IgD-negative memory B cell (primary cell): ENCODE measurements at regions not wholly inside any gene's neighbourhood (a gene's known extent, or its start where the extent isn't known, plus 50 kb on each side); places are given as distances from the start of the nearest gene placed in this dataset.
A peak's percentile ranks its signal among the peaks of the same experiment; 100 is the strongest.

Source experiments
- H3K27ac Mint-ChIP-seq, 3 donors: one replicate each; pipeline ENCODE4 v1.8.0; 2020 to 2022; ENCODE audit warnings: mild to moderate bottlenecking in 3 of 3, mixed read lengths in 3 of 3, moderate library complexity in 1 of 3
- H3K27me3 Mint-ChIP-seq: one replicate; pipeline ENCODE4 v1.8.0; 2021; ENCODE audit warnings: mixed read lengths
- H3K36me3 Mint-ChIP-seq: one replicate; pipeline ENCODE4 v1.8.0; 2020; ENCODE audit warnings: mild to moderate bottlenecking, mixed read lengths
- H3K4me1 Mint-ChIP-seq, 3 donors: one replicate each; pipeline ENCODE4 v1.8.0; 2020 to 2022; ENCODE audit warnings: mixed read lengths in 3 of 3, mild to moderate bottlenecking in 1 of 3
- H3K4me3 Mint-ChIP-seq, 4 donors: one replicate each; pipeline ENCODE4 v1.8.0; 2020 to 2022; ENCODE audit warnings: mild to moderate bottlenecking in 4 of 4, mixed read lengths in 4 of 4, moderate library complexity in 3 of 4
- H3K9me3 Mint-ChIP-seq, 3 donors: one replicate each; pipeline ENCODE4 v1.8.0; 2020 to 2021; ENCODE audit warnings: mixed read lengths in 3 of 3, mild to moderate bottlenecking in 1 of 3

DNA sequence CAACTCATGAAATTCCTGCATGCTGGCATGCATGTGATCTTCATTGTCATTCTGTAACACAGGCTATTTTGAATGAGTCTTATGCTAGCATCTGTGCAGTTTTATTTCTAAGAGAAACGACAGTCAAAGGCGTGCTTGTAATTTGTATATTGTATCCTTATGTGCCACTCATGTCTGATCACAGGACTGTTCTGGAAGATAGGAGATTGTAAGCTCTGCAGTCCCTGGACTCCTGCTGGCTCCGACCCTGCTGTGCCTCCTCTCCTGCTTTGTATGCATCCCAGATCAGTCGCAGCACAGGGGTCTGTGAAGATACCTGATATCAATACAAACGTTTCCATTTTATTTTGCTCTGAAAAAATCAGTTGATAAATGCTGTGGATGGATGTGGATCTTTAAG, 653.1 kb downstream of the LIG4 start:
- Mint-ChIP-seq H3K4me1 (no peaks in the 10 kb centered on the region), H3K9me3 (peaks cover 0 to 9% (median 5%) of the 10 kb centered on the region in 3 donors), H3K27me3 (no peaks in the 10 kb centered on the region), H3K27ac (no peak overlapping the region), H3K36me3 (no peaks in the 10 kb centered on the region), H3K4me3 (no peak overlapping the region)

DNA sequence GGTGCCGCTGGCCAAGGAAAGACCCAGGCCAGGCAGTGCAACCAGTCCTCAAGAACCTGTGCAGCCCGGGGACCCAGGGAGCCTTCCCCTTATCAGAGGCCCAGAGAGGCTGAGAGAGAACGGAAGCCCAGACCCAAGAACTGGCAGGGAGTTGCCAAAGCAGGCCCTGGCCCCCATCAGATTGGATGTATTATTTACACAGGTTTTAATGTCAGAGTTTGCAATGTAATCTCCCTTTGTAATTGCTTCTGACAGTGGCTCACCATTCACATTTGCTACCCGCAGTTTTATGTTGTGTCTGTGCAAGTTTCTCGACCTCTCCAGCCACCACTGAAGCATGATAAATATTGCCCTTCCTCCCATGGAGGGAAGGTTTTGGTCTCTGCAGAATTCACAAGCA, 660.9 kb downstream of the LIG4 start:
- Mint-ChIP-seq H3K36me3 (no peaks in the 10 kb centered on the region), H3K27me3 (no peaks in the 10 kb centered on the region), H3K9me3 (peaks cover 0 to 3% (median 0%) of the 10 kb centered on the region in 3 donors), H3K4me1 (no peaks in the 10 kb centered on the region), H3K4me3 (no peak overlapping the region), H3K27ac (no peak overlapping the region)

DNA sequence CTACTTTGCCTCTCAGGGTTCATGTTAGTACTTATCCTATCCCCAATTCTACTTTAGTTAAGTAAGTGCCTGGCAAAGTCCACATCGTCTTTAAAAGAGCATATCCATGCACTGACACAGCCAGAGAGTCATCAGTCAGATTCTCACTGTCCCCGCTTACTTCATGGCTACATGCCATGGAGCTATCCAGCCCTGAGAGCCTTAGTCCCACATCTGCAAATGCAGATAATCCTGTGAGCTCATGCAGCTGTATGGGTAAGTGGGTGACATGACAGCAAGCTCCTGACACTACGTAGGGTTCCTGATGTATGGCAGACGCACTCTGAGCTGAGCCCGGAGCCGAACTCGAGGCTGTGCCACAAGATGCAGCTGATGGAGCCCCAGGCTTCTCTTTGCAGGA, 661.5 kb downstream of the LIG4 start:
- H3K4me3 Mint-ChIP-seq: no peak overlapping the region
- H3K27ac Mint-ChIP-seq: no peak overlapping the region
- no peaks in the 10 kb centered on the region for H3K27me3 Mint-ChIP-seq
- no peaks in the 10 kb centered on the region for H3K36me3 Mint-ChIP-seq
- H3K4me1 Mint-ChIP-seq: no peaks in the 10 kb centered on the region
- H3K9me3 Mint-ChIP-seq: peaks cover 0 to 3% (median 0%) of the 10 kb centered on the region in 3 donors

DNA sequence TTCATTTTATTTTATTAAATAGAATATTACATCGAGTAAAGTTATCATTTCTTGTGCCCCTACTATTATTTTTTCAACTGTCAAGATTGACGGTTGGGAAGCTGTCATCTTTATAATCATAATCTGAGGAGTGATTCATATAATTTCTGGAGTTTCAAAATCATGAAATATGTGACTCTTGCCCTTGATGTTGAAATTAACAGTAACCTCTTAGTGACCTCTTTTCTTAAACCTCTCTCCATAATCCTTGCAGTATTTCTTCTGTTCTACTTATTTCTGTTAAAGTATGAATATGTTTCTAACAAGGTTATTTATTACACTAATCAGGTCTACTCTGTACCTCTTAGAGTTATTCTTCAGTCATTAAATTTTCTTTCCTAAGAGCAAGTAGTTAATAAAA, 663.8 kb downstream of the LIG4 start:
- Mint-ChIP-seq H3K9me3 (peaks cover 0 to 5% (median 3%) of the 10 kb centered on the region in 3 donors), H3K27me3 (no peaks in the 10 kb centered on the region), H3K4me1 (no peaks in the 10 kb centered on the region), H3K36me3 (no peaks in the 10 kb centered on the region), H3K27ac (no peak overlapping the region), H3K4me3 (no peak overlapping the region)

DNA sequence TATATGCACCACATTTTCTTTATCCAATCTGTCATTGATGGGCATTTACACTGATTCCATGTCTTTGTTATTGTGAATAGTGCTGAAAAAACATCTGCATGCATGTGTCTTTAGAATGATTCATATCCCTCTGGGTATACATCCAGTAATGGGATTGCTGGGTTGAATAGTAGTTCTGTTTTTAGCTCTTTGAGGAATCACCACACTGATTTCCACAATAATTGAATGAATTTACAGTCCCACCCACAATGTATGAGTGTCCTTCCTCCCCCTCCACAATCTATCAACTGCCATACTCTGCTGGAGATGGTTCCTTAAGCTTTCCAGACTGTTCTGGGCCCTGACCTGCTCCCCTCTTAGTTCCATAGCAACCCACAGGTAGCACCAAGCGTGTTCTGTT, 667.0 kb downstream of the LIG4 start:
- Mint-ChIP-seq H3K27me3 (no peaks in the 10 kb centered on the region), H3K27ac (no peak overlapping the region), H3K4me3 (peak overlapping the region in 2 of 4 donors; percentile 12 to 22), H3K36me3 (no peaks in the 10 kb centered on the region), H3K4me1 (no peaks in the 10 kb centered on the region), H3K9me3 (peaks cover 0 to 13% (median 3%) of the 10 kb centered on the region in 3 donors)

DNA sequence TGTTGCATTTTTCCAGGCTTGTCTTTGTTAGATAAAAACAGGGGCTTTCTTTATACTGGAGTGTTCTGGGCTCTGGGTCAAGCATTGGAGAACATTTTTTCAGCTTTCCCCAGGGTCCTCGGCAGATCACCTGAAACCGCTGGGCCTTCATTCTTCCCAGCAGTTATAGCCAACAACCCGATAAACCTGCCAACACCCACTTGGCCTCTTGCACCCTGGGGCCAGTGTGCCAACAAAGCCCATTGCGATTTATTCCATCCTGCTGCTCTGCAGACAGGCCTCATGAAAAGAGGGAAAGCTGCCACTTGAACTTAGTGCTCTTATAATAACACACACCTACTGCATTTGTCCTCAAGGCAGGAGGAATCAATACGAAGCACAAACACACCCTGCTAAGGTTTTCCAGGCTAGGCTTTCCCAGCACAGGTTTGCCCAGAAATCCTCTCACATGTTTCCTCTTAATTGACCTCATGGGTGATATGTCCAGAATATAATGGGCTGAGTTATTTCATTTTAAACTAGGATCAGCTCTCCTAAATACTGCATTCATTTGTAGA, 669.3 kb downstream of the LIG4 start:
- Mint-ChIP-seq H3K36me3 (no peaks in the 10 kb centered on the region), H3K27ac (no peak overlapping the region), H3K27me3 (no peaks in the 10 kb centered on the region), H3K4me1 (no peaks in the 10 kb centered on the region), H3K9me3 (peaks cover 0 to 13% (median 5%) of the 10 kb centered on the region in 3 donors), H3K4me3 (no peak overlapping the region)

DNA sequence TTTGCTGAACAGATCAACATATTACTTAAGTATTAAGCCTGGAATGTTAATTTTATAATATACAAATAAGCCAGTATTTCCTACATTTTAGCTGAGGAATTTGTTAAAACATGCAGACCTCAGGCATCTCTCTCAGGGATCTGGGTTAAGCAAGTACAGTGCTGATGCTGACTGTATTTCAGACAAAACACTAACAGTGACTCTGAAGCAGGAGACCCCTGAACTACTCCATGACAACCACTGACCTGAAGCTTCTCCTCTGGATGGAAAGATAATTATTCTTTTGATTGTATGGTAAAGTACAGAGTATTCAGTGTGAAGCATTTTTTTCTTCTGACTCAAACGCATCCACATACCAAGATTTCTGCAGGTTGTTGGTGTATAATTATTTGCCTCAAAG, 680.8 kb downstream of the LIG4 start:
- no peaks in the 10 kb centered on the region for H3K36me3 Mint-ChIP-seq
- H3K9me3 Mint-ChIP-seq: peaks cover 1 to 7% (median 4%) of the 10 kb centered on the region in 3 donors
- H3K4me3 Mint-ChIP-seq: no peak overlapping the region
- H3K27me3 Mint-ChIP-seq: no peaks in the 10 kb centered on the region
- no peak overlapping the region for H3K27ac Mint-ChIP-seq
- H3K4me1 Mint-ChIP-seq: no peaks in the 10 kb centered on the region

DNA sequence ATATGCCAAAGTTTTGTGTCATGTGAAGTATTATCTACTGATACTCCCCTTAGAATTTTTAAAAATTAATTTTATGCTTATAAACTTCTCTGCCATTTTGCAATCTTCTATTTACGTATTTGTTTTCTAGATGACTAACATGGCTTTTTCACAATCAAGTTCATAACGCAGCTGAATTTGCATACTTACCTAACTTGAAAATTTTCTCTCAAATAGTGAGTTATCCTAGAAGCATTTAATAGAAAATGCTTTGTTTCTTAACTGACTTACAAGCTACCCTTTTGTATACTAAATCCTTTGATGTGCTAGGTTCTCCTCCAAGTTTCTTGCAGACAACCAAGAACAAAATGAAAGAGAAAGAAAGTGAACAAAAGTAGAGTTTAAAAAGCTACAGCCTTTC, 683.5 kb downstream of the LIG4 start:
- Mint-ChIP-seq H3K4me3 (no peak overlapping the region), H3K9me3 (peaks cover 3 to 4% (median 4%) of the 10 kb centered on the region in 3 donors), H3K27me3 (no peaks in the 10 kb centered on the region), H3K4me1 (no peaks in the 10 kb centered on the region), H3K36me3 (no peaks in the 10 kb centered on the region), H3K27ac (no peak overlapping the region)

DNA sequence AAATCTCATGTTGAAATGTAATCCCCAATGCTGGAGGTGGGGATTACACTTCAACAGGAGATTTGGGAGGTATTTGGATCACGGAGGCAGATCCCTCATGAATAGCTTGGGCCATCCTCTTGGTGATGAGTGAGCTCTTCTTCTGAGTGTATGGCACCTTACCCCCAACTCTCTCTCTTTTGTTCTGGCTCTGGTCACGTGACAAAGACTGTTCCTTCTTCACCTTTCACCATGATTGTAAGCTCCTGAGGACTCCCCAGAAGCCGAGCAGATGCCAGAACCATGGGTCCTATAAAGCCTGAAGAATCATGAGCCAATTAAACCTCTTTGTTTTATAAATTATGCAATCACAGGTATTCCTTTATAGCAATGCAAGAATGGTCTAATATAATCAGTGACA, 684.2 kb downstream of the LIG4 start:
- H3K27me3 Mint-ChIP-seq: no peaks in the 10 kb centered on the region
- no peaks in the 10 kb centered on the region for H3K36me3 Mint-ChIP-seq
- H3K9me3 Mint-ChIP-seq: peaks cover 3 to 4% (median 4%) of the 10 kb centered on the region in 3 donors
- H3K4me3 Mint-ChIP-seq: no peak overlapping the region
- H3K27ac Mint-ChIP-seq: no peak overlapping the region
- H3K4me1 Mint-ChIP-seq: no peaks in the 10 kb centered on the region

DNA sequence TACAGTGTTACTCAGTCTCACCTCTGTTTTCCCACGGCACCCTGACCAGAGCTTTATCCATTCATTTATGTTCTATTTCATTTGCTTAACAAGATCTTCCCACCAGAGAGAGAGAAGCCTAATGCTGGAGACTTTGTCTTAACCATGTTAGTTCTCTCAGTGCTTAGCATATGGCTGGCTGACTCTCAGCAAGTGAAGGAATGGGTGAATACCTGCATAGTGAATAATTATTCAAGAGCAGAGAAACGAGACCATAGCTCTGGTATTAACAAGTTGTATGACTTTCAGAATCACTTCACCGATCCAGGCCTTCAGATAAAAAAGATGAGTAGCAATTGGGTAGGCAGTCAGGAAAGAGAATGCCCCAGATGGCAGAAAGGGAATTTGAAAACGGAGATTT, 686.3 kb downstream of the LIG4 start:
- Mint-ChIP-seq H3K36me3 (no peaks in the 10 kb centered on the region), H3K9me3 (peaks cover 3 to 4% (median 4%) of the 10 kb centered on the region in 3 donors), H3K27ac (no peak overlapping the region), H3K27me3 (no peaks in the 10 kb centered on the region), H3K4me3 (no peak overlapping the region), H3K4me1 (no peaks in the 10 kb centered on the region)

DNA sequence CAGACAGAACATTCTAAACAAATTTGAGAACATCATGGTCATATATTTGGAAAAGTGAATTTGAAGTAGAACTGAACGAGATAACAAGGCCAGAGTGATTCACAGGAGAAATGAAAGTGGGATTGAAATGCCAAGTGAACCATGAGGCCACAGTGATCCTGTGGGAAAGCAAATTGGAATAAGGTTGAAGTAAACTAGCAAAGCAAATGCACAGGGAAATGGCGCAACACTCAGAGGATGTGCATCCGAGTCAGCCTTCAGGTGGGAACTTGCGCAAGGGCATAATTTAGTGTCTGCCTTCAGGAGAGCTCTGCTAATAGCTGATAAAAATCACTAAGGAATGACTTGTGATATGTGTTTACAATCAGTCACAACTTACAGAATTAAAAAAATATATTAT, 696.6 kb downstream of the LIG4 start:
- Mint-ChIP-seq H3K27me3 (no peaks in the 10 kb centered on the region), H3K9me3 (peaks cover 5 to 27% (median 5%) of the 10 kb centered on the region in 3 donors), H3K36me3 (no peaks in the 10 kb centered on the region), H3K27ac (no peak overlapping the region), H3K4me3 (no peak overlapping the region), H3K4me1 (no peaks in the 10 kb centered on the region)

DNA sequence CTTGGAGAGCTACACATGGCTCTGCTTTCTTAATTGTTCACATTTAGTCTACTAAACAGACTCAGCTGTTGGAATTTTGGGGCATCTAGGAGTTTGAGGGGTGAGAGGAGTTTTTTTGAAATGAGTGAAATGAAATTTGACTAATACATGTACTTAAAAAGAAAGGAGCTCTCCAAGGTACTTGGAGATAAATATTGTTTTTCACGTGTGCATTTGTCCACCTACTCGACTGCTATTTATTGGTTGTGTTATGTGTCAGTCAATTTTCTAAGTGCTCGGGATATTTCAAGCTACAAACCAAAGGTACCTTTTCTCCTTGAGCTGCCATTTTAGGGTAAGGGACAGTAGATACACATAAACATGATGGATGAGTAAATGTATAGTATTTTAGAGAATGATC, 697.0 kb downstream of the LIG4 start:
- Mint-ChIP-seq H3K27ac (no peak overlapping the region), H3K36me3 (no peaks in the 10 kb centered on the region), H3K27me3 (no peaks in the 10 kb centered on the region), H3K4me1 (no peaks in the 10 kb centered on the region), H3K9me3 (peaks cover 5 to 27% (median 5%) of the 10 kb centered on the region in 3 donors), H3K4me3 (no peak overlapping the region)

DNA sequence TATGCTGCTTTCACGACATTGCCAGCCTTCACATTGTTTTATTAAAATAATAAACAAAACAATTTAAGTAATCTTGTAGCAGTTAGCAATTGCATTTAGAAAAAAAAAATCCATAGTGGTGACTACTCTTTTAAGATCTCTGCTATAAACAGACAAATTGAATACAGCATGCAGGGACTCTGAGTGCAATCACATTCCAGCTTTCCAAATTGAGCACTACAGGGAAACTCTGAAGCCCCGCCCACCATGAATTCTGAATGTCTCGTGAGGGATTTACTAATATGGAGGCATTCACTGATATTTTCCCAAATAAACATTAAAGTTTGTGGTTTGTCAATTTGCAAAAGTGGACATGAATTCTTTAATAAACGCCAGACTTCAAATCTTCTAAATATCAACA, 698.8 kb downstream of the LIG4 start:
- H3K4me3 Mint-ChIP-seq: no peak overlapping the region
- H3K4me1 Mint-ChIP-seq: no peaks in the 10 kb centered on the region
- H3K27me3 Mint-ChIP-seq: no peaks in the 10 kb centered on the region
- H3K36me3 Mint-ChIP-seq: no peaks in the 10 kb centered on the region
- H3K9me3 Mint-ChIP-seq: peaks cover 3 to 24% (median 5%) of the 10 kb centered on the region in 3 donors
- H3K27ac Mint-ChIP-seq: no peak overlapping the region

DNA sequence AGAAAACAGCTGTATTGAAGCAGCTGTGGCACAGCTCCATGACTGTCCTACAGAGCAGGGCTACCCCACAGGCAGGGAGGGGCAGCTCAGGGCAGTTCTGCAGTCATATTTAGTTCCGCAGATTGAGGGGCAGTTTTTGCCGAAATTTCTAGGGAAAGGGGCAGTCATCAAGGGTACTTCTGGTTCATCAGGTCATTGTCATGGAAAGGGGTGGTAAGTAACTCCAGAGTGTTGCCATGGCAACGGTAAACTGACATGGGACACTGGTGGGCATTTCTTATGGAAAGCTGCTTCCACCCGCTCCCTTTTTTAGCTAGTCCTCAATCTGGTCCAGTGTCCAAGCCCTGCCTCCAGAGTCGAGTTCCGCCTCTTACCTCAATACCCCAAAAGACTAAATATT, 702.8 kb downstream of the LIG4 start:
- Mint-ChIP-seq H3K4me3 (no peak overlapping the region), H3K27me3 (no peaks in the 10 kb centered on the region), H3K4me1 (no peaks in the 10 kb centered on the region), H3K27ac (no peak overlapping the region), H3K9me3 (peaks cover 1 to 17% (median 3%) of the 10 kb centered on the region in 3 donors), H3K36me3 (no peaks in the 10 kb centered on the region)

DNA sequence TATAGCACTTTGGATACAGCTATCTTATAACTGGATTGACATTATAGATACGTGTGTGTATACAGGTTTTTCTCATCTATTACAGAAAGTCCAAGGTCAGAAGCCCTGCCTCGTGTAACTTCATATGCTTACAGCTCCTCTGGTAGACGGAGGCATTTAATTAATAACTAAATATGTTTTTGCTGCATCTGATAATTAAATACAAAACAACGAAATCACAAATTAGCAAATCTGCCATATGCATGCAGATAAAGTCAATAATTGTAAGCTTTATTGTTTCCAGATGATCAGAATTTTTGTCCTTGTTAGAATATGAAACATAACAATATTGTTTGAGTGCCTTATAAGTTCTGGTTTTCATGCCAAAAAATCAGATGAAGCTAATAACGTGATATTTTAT, 717.7 kb downstream of the LIG4 start:
- H3K4me3 Mint-ChIP-seq: no peak overlapping the region
- no peak overlapping the region for H3K27ac Mint-ChIP-seq
- H3K9me3 Mint-ChIP-seq: peaks cover 2 to 4% (median 2%) of the 10 kb centered on the region in 3 donors
- H3K27me3 Mint-ChIP-seq: no peaks in the 10 kb centered on the region
- H3K4me1 Mint-ChIP-seq: no peaks in the 10 kb centered on the region
- H3K36me3 Mint-ChIP-seq: no peaks in the 10 kb centered on the region

DNA sequence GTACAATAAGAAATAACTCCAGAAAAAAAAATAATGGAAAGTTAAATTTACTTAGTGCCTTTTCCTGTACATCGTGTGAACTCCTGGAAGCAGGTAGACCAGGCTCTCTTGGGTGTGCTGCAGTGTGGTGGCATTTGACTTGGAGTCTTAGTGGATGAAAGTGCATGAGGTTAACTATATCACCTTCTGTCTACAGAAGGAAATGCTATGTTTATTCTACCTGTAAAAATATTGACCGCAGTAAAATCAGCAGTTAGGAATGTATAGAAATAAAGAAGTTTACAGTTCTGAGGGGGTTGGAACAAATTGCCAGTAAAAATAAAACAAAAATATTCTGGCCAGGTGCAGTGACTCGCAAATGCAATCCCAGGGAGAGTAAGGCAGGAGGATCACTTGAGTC, 722.1 kb downstream of the LIG4 start:
- Mint-ChIP-seq H3K4me1 (no peaks in the 10 kb centered on the region), H3K4me3 (no peak overlapping the region), H3K9me3 (peaks cover 4 to 22% (median 5%) of the 10 kb centered on the region in 3 donors), H3K36me3 (no peaks in the 10 kb centered on the region), H3K27ac (no peak overlapping the region), H3K27me3 (no peaks in the 10 kb centered on the region)

DNA sequence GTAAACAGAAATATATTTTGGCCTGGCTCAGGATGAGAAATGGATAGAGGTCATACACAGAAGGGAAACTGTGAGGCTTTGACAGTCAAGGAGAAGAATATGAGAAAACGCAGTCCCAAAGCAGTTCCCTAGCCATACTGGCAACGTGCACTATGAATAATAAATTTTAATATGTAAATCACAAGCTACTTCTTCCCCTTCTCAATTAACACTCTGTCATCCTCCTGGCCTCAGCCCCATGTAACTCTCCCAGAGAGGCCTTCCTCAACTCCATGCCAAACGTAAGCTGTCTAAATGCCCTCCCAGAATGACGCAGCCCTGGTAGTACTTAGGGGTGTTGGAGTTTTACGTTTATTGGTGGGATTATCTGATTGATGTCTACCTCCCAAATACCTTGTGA, 732.6 kb downstream of the LIG4 start:
- no peaks in the 10 kb centered on the region for H3K27me3 Mint-ChIP-seq
- H3K4me3 Mint-ChIP-seq: no peak overlapping the region
- H3K4me1 Mint-ChIP-seq: no peaks in the 10 kb centered on the region
- peaks cover 0 to 3% (median 0%) of the 10 kb centered on the region in 3 donors for H3K9me3 Mint-ChIP-seq
- no peak overlapping the region for H3K27ac Mint-ChIP-seq
- no peaks in the 10 kb centered on the region for H3K36me3 Mint-ChIP-seq
